GM12864 (cell line): ENCODE measurements at regions not wholly inside any gene's neighbourhood (a gene's known extent, or its start where the extent isn't known, plus 50 kb on each side); places are given as distances from the start of the nearest gene placed in this dataset.
"Not testable (repeated sequence)": the region's sequence is repeated elsewhere in the genome, so short reads cannot be mapped to it uniquely, and the experiment has no call there.

ENCODE experiments used
- DNase-seq: peaks from one replicate; pipeline ENCODE4 v3.0.0-alpha.2; 2011; ENCODE audit warnings: low read depth
- H3K4me3 ChIP-seq: 2 replicates; pipeline ENCODE4 v1.5.1; 2011; ENCODE audit warnings: mild to moderate bottlenecking, low read depth, low read length, control low read depth
- TF ChIP-seq, protein P1 (sequence below): IDR thresholded peaks from 2 replicates; pipeline ENCODE4 v1.5.1; 2011; ENCODE audit warnings: low read depth, mild to moderate bottlenecking, moderate library complexity, low read length, control low read depth, inconsistent platforms; ENCODE audit errors: missing control alignments

GRCh38 chr10:131363416-131363815 lies 51.9 kb upstream of the TCERG1L start:
- no peak for DNase-seq
- TF ChIP-seq, protein P1, sequence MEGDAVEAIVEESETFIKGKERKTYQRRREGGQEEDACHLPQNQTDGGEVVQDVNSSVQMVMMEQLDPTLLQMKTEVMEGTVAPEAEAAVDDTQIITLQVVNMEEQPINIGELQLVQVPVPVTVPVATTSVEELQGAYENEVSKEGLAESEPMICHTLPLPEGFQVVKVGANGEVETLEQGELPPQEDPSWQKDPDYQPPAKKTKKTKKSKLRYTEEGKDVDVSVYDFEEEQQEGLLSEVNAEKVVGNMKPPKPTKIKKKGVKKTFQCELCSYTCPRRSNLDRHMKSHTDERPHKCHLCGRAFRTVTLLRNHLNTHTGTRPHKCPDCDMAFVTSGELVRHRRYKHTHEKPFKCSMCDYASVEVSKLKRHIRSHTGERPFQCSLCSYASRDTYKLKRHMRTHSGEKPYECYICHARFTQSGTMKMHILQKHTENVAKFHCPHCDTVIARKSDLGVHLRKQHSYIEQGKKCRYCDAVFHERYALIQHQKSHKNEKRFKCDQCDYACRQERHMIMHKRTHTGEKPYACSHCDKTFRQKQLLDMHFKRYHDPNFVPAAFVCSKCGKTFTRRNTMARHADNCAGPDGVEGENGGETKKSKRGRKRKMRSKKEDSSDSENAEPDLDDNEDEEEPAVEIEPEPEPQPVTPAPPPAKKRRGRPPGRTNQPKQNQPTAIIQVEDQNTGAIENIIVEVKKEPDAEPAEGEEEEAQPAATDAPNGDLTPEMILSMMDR, result no peak
- no peak overlapping the region for H3K4me3 ChIP-seq

GRCh38 chr10:131371571-131371970 lies 60.0 kb upstream of the TCERG1L start:
- TF ChIP-seq, protein P1, result no peak
- DNase-seq, result no peak
- no peak overlapping the region for H3K4me3 ChIP-seq

GRCh38 chr10:131381576-131381975 lies 70.1 kb upstream of the TCERG1L start:
- TF ChIP-seq, protein P1, result no peak
- H3K4me3 ChIP-seq, result no peak overlapping the region
- DNase-seq, result no peak

GRCh38 chr10:131385161-131385872 lies 73.8 kb upstream of the TCERG1L start:
- H3K4me3 ChIP-seq, DNase-seq: not testable (repeated sequence)

- TF ChIP-seq, protein P1, result no peak
- H3K4me3 ChIP-seq, result no peak overlapping the region
- DNase-seq, result no peak
Measured at GRCh38 chr10:131387018-131387529, 75.6 kb upstream of the TCERG1L start.

DNA sequence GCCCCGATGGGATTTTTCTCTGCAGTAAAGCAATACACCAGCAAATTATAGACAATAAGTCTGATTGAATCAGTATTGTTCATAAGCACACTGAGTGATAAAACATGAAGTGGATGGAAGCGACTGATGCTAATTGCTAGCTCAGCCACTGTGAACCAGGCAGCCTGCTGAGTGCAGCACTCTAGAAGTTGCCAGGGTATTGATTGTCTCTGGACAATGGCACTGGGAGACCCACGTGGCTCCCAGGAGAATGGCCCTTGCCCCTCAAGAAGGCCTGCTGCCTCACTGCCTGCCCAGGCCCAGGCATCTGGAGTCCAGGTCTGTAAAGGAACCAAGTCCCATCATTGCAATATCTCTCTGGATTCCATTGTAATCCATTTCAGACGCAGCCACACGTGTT lies 80.4 kb upstream of the TCERG1L start:
- no peak overlapping the region for H3K4me3 ChIP-seq
- DNase-seq, result no peak
- TF ChIP-seq, protein P1, result no peak

- DNase-seq, result no peak
- TF ChIP-seq, protein P1, result no peak
- no peak overlapping the region for H3K4me3 ChIP-seq
Measured at GRCh38 chr10:131396121-131397050, 84.9 kb upstream of the TCERG1L start.
